PC-3 (cell line): ENCODE measurements at regions not wholly inside any gene's neighbourhood (a gene's known extent, or its start where the extent isn't known, plus 50 kb on each side); places are given as distances from the start of the nearest gene placed in this dataset.

Source experiments
- EZH2 ChIP-seq: fragments of 300-600 bp; sonication (generic); IDR thresholded peaks from one replicate; pipeline ENCODE4 v1.6.1; 2017; ENCODE audit warnings: antibody characterized with exemption, mild to moderate bottlenecking, low read length; ENCODE audit not compliant: unreplicated experiment
- TF ChIP-seq, protein P1 (sequence below): fragments of 300-600 bp; sonication (generic); conservative IDR thresholded peaks from 2 replicates; pipeline ENCODE4 v1.5.1; 2017; ENCODE audit warnings: antibody characterized with exemption, low read depth, mild to moderate bottlenecking, low read length

DNA sequence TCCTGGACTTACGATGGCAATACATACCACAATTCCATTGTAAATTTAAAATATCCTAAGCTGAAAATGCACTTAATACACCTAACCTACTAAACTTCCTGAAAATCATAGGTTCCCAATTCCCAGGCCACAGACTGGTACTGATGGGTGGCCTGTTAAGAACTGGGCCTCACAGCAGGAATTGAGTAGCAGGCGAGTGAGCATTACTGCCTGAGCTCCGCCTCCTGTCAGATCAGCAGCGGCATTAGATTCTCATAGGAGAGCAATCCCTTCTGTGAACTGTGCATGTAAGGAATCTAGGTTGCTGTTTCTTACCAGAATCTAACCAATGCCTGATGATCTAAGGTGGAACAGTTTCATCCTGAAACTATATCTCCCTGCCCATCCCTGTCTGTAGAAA, 1670.2 kb upstream of the PCDH20 start:
- TF ChIP-seq EZH2: no peak
- TF ChIP-seq, protein P1, sequence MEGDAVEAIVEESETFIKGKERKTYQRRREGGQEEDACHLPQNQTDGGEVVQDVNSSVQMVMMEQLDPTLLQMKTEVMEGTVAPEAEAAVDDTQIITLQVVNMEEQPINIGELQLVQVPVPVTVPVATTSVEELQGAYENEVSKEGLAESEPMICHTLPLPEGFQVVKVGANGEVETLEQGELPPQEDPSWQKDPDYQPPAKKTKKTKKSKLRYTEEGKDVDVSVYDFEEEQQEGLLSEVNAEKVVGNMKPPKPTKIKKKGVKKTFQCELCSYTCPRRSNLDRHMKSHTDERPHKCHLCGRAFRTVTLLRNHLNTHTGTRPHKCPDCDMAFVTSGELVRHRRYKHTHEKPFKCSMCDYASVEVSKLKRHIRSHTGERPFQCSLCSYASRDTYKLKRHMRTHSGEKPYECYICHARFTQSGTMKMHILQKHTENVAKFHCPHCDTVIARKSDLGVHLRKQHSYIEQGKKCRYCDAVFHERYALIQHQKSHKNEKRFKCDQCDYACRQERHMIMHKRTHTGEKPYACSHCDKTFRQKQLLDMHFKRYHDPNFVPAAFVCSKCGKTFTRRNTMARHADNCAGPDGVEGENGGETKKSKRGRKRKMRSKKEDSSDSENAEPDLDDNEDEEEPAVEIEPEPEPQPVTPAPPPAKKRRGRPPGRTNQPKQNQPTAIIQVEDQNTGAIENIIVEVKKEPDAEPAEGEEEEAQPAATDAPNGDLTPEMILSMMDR: no peak
